SK-N-MC (cell line): ENCODE measurements at regions not wholly inside any gene's neighbourhood (a gene's known extent, or its start where the extent isn't known, plus 50 kb on each side); places are given as distances from the start of the nearest gene placed in this dataset.

Experiments
- DNase-seq: peaks from one replicate; pipeline ENCODE4 v3.0.0-alpha.2; 2011; ENCODE audit warnings: low read depth, low spot score
- H3K27ac ChIP-seq: fragments of 200-600 bp; sonication (generic); 2 replicates; pipeline ENCODE4 v1.5.1; 2016; ENCODE audit warnings: mixed run types
- H3K36me3 ChIP-seq: fragments of 200-600 bp; sonication (generic); 2 replicates; pipeline ENCODE4 v1.6.1; 2017; ENCODE audit warnings: antibody characterized with exemption, low read length, mixed read lengths; ENCODE audit not compliant: insufficient read depth
- H3K4me3 ChIP-seq: fragments of 200-600 bp; sonication (generic); 2 replicates; pipeline ENCODE4 v1.5.1; 2016
- H3K9ac ChIP-seq: fragments of 200-600 bp; sonication (generic); 2 replicates; pipeline ENCODE4 v1.8.0; 2017; ENCODE audit warnings: mixed run types, mixed read lengths; ENCODE audit not compliant: insufficient read length
- H3K9me3 ChIP-seq: fragments of 200-600 bp; sonication (generic); 2 replicates; pipeline ENCODE4 v1.6.1; 2017; ENCODE audit warnings: low read depth, mild to moderate bottlenecking, antibody characterized with exemption, low read length, moderate library complexity, mixed read lengths
- EZH2 ChIP-seq: fragments of 200-600 bp; sonication (generic); IDR thresholded peaks from one replicate; pipeline ENCODE4 v1.6.1; 2017; ENCODE audit warnings: antibody characterized with exemption
- FOXP2 ChIP-seq: optimal IDR thresholded peaks from 2 replicates; pipeline ENCODE3; 2011; ENCODE audit warnings: mild to moderate bottlenecking, moderate library complexity; ENCODE audit not compliant: insufficient read depth; ENCODE audit errors: extremely low read length, control extremely low read depth
- POLR2AphosphoS5 ChIP-seq: IDR thresholded peaks from 2 replicates; pipeline ENCODE4 v1.6.1; 2012; ENCODE audit warnings: mild to moderate bottlenecking, low read depth, low read length, borderline replicate concordance

DNA sequence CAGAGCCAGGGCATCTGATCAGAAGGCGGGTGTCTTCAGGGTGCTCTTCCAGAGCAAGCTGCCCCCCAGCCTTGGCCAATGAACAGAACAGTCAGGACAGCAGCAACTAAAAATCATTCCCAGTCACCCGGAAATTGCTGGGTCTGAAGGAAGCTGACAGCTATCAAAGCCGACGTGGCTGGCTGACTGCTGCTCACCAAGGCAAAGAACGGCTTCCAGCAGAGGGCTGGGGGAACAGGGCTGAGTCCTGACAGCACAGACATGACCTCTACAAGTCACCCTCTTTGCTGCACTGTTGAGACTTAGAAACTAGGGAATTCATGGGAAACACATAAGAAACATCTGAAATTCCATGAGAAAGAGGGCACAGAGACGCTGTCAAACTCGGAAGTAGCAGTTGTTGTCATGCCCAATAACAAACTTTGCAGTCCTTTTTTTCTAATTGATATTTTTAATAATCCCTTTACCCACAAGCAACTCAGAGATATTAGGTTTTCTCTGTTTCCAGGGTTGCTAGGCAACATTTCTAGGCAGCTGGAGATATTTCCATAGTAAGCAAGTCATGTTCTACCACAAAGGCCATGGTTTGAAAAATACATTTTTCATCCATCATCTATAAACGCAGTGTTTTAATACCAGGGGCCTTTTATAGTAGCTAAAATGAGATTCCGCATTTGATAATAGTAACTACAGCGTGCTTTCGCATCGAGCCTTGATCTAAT is 365.2 kb downstream of the SEC23A start:
- DNase-seq, result no peak
- Histone ChIP-seq H3K9me3 (no peaks in the 10 kb centered on the region), H3K9ac (no peak overlapping the region), H3K36me3 (no peaks in the 10 kb centered on the region), H3K27ac (no peak overlapping the region), H3K4me3 (no peak overlapping the region)
- TF ChIP-seq FOXP2 (no peak), POLR2AphosphoS5 (no peak), EZH2 (no peak)

DNA sequence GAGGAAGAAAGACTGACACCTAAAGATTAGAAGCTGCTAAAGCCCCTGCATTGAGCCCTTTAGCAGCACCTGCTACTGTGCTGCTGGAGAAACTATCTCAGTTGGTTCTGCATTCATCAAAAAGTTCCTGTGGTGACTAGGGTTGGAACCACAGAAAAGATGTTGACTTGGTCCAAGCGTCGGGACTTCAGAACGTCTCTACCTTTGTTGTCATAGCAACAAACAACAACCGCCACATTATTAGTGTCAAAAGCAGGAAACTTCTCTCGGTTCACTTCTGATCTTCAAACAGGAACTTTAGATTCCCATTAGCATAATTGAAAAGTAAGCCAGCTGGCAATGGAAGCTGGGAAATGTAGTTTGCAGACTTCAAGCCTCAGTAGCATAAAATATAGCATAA is 368.0 kb downstream of the SEC23A start:
- Histone ChIP-seq H3K9me3 (no peaks in the 10 kb centered on the region), H3K27ac (no peak overlapping the region), H3K36me3 (no peaks in the 10 kb centered on the region), H3K9ac (no peak overlapping the region), H3K4me3 (no peak overlapping the region)
- DNase-seq, result no peak
- TF ChIP-seq EZH2 (no peak), POLR2AphosphoS5 (no peak), FOXP2 (no peak)

DNA sequence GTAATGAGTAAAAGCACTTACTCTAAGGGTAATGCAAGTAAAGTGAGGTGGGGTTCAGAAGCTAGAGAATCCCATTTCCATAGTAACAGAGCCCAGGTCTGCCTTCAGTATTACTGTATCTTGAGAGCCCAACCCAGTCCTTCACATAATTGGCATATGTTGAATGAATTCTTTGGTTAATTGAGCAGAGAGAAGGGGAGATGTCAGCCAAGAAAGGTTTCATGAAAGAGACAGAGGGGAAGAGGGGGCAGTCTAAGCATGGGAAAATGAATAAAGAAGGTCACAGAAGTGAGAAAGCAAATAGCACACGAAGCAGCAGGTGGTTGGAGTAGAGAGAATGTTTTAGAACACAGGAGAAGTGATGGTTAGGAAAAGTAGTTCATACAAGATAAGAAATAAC is 371.1 kb downstream of the SEC23A start:
- no peak for DNase-seq
- H3K9me3 ChIP-seq, result no peaks in the 10 kb centered on the region
- TF ChIP-seq FOXP2 (no peak), EZH2 (no peak), POLR2AphosphoS5 (no peak)
- H3K9ac ChIP-seq, result no peak overlapping the region
- no peak overlapping the region for H3K27ac ChIP-seq
- no peak overlapping the region for H3K4me3 ChIP-seq
- no peaks in the 10 kb centered on the region for H3K36me3 ChIP-seq

DNA sequence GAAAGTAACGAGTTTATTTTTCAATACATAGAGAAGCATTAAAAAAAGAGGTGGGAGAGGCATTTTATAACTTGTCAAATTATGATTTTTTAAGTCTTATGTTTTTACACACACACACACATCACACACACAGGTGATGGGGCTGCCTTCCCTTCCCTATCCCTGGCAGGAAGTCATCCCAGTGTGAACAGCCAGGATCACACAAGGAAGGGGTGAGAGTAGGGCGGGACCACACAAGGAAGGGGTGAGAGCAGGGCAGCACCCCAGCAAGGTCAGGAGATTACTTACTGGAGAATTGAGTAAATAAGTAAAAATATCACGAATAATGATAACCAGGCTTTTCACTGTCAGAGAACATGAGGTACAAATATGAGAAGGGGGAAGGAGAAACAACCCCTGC is 372.6 kb downstream of the SEC23A start:
- Histone ChIP-seq H3K9ac (no peak overlapping the region), H3K4me3 (no peak overlapping the region), H3K27ac (no peak overlapping the region), H3K9me3 (no peaks in the 10 kb centered on the region), H3K36me3 (no peaks in the 10 kb centered on the region)
- no peak for DNase-seq
- TF ChIP-seq FOXP2 (no peak), EZH2 (no peak), POLR2AphosphoS5 (no peak)

DNA sequence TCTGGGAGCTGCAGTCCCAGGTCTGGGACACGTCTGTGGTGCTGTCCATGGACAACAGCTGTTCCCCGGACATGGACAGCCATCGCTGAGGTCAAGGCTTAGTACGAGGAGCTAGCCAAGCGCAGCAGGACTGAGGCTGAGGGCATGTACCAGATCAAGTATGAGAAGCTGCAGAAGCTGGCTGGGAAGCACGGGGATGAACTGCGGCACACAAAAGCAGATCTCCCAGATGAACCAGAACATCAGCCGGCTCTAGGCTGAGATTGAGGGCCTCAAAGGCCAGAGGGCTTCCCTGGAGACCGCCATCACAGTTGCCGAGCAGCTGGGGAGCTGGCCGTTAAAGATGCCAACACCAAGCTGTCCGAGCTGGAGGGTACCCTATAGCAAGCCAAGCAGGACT is 375.3 kb downstream of the SEC23A start:
- no peaks in the 10 kb centered on the region for H3K9me3 ChIP-seq
- TF ChIP-seq FOXP2 (no peak), POLR2AphosphoS5 (no peak), EZH2 (no peak)
- DNase-seq, result no peak
- no peaks in the 10 kb centered on the region for H3K36me3 ChIP-seq
- no peak overlapping the region for H3K9ac ChIP-seq
- H3K27ac ChIP-seq, result no peak overlapping the region
- H3K4me3 ChIP-seq, result no peak overlapping the region

DNA sequence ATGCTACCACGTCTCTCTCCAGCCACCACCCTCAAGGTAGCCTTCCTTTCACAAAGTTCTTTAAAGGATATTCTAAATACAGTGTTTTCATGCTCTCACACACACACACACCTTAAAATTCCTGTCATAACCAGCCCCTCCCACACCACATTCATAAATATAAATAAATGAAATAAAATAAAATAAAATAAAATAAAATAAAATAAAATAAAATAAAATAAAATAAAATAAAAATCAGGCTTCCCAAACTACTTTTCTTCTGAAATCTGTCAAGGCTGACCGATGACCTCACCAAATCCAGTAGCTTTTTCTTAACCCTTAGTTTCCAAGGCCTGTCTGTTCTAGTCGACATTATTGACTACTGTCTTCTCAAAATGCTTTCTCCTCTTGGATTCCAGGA is 378.4 kb downstream of the SEC23A start:
- Histone ChIP-seq H3K9ac (no peak overlapping the region), H3K27ac (no peak overlapping the region), H3K9me3 (no peaks in the 10 kb centered on the region), H3K4me3 (no peak overlapping the region), H3K36me3 (no peaks in the 10 kb centered on the region)
- TF ChIP-seq POLR2AphosphoS5, result no peak
- TF ChIP-seq FOXP2, result no peak
- no peak for TF ChIP-seq EZH2
- DNase-seq, result no peak

DNA sequence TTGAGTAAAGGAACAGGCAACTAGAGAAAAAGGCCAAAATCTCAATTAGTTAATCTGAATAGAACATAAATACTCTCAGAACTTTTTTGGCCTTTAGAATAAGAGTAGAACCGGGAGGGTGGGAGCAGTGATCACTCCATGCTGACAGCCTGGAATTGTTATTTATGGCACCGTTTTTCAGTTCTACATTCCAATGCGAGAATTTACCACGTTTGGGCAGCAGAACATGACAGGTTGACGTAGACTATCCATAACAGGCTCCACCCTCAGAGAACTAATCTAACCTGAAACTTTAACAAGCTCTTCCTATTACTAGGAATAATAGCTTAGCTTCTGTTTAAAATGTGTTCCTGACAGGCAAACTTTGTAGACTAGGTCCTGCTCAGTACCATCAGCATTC is 379.1 kb downstream of the SEC23A start:
- H3K27ac ChIP-seq, result no peak overlapping the region
- TF ChIP-seq FOXP2 (no peak), EZH2 (no peak), POLR2AphosphoS5 (no peak)
- DNase-seq, result no peak
- no peak overlapping the region for H3K9ac ChIP-seq
- H3K36me3 ChIP-seq, result no peaks in the 10 kb centered on the region
- H3K4me3 ChIP-seq, result no peak overlapping the region
- no peaks in the 10 kb centered on the region for H3K9me3 ChIP-seq

GRCh38 chr14:38723277-38723676 is 379.8 kb downstream of the SEC23A start:
- H3K36me3 ChIP-seq, result no peaks in the 10 kb centered on the region
- no peak for DNase-seq
- TF ChIP-seq FOXP2 (no peak), EZH2 (no peak), POLR2AphosphoS5 (no peak)
- H3K9me3 ChIP-seq, result no peaks in the 10 kb centered on the region
- no peak overlapping the region for H3K4me3 ChIP-seq
- H3K9ac ChIP-seq, result no peak overlapping the region
- no peak overlapping the region for H3K27ac ChIP-seq

DNA sequence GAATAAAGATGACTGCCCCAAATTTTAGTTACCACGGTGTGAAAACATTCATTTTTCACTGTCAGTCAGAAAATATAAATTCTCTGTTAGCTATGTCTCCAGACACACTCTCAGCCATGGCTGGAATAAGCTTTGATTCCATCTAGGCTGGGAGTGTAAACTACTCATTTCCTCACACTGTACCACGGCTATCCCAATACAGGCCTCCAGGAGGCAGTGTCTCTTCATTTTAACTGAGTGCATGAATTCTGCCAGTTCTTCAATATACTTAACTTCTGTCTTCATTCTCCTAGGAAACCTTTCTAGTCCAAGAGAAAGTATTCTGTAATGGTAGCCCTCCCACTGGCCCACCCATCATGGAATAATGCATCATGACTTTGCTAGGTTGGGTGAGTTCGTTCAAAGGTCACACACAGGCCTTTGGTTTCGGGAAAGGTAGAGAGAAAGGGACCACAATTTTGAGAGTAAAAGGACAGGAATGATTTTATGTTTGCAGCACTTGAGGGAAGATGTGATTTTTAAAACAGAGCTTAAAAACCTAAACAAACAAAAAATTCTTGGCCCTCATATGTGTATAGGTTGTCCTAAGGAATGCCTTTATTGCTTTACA is 381.1 kb downstream of the SEC23A start:
- Histone ChIP-seq H3K36me3 (no peaks in the 10 kb centered on the region), H3K9ac (no peak overlapping the region), H3K9me3 (no peaks in the 10 kb centered on the region), H3K4me3 (no peak overlapping the region), H3K27ac (no peak overlapping the region)
- peak; percentile 22 for DNase-seq
- TF ChIP-seq POLR2AphosphoS5, result no peak
